Brain microvascular endothelial cell (primary cell): ENCODE measurements at regions not wholly inside any gene's neighbourhood (a gene's known extent, or its start where the extent isn't known, plus 50 kb on each side); places are given as distances from the start of the nearest gene placed in this dataset.
A peak's percentile ranks its signal among the peaks of the same experiment; 100 is the strongest.

Source experiments
- DNase-seq: peaks from one replicate; pipeline ENCODE4 v3.0.0-alpha.2; 2020
- H3K27ac ChIP-seq: fragments of 250-450 bp; sonication (Bioruptor Pico); 2 replicates; pipeline ENCODE4 v1.5.1; 2020; ENCODE audit warnings: mild to moderate bottlenecking, moderate library complexity
- H3K27me3 ChIP-seq: fragments of 250-450 bp; sonication (Bioruptor Pico); replicated peaks from 2 replicates; pipeline ENCODE4 v1.5.1; 2020; ENCODE audit warnings: mild to moderate bottlenecking
- H3K36me3 ChIP-seq: fragments of 250-450 bp; sonication (Bioruptor Pico); replicated peaks from 2 replicates; pipeline ENCODE4 v1.5.1; 2020; ENCODE audit warnings: mild to moderate bottlenecking
- H3K4me3 ChIP-seq: 2 replicates; pipeline ENCODE4 v1.5.1; 2011; ENCODE audit warnings: low read depth, mild to moderate bottlenecking, control low read depth, low read length, moderate library complexity
- CTCF ChIP-seq: IDR thresholded peaks from 2 replicates; pipeline ENCODE4 v1.5.1; 2011; ENCODE audit warnings: low read depth, mild to moderate bottlenecking, moderate library complexity, low read length, control low read depth, inconsistent platforms; ENCODE audit errors: missing control alignments
- in situ Hi-C: cut with HindIII; loops from 2 replicates; pipeline ENCODE4 v1.10.0; 2017; ENCODE audit warnings: low sequenced_read_pairs, low pct_ligation_motif_present

- Histone ChIP-seq H3K4me3 (no peak overlapping the region), H3K36me3 (no peaks in the 10 kb centered on the region), H3K27me3 (no peaks in the 10 kb centered on the region), H3K27ac (no peak overlapping the region)
- in situ Hi-C loops = no loop called here
- no peak for TF ChIP-seq CTCF
- peak; percentile 53 for DNase-seq
Measured at GRCh38 chr12:45637706-45638105, 91.8 kb upstream of the ARID2 start.

GRCh38 chr12:45638386-45638785, 91.1 kb upstream of the ARID2 start:
- Histone ChIP-seq H3K27ac (no peak overlapping the region), H3K36me3 (no peaks in the 10 kb centered on the region), H3K4me3 (no peak overlapping the region), H3K27me3 (no peaks in the 10 kb centered on the region)
- no peak for DNase-seq
- TF ChIP-seq CTCF = no peak
- in situ Hi-C loops = no loop called here

- Histone ChIP-seq H3K27me3 (no peaks in the 10 kb centered on the region), H3K4me3 (no peak overlapping the region), H3K27ac (no peak overlapping the region), H3K36me3 (no peaks in the 10 kb centered on the region)
- in situ Hi-C loops = no loop called here
- no peak for DNase-seq
- TF ChIP-seq CTCF = no peak
Measured at GRCh38 chr12:45644541-45644940, 85.0 kb upstream of the ARID2 start.

GRCh38 chr12:45646851-45647581, 82.5 kb upstream of the ARID2 start:
- in situ Hi-C loops = no loop called here
- no peak for DNase-seq
- H3K27ac ChIP-seq = no peak overlapping the region
- no peaks in the 10 kb centered on the region for H3K27me3 ChIP-seq
- no peaks in the 10 kb centered on the region for H3K36me3 ChIP-seq
- no peak for TF ChIP-seq CTCF
- no peak overlapping the region for H3K4me3 ChIP-seq

- no peak for DNase-seq
- Histone ChIP-seq H3K4me3 (no peak overlapping the region), H3K36me3 (no peaks in the 10 kb centered on the region), H3K27ac (no peak overlapping the region), H3K27me3 (no peaks in the 10 kb centered on the region)
- TF ChIP-seq CTCF = no peak
- in situ Hi-C loops = no loop called here
Measured at GRCh38 chr12:45648070-45648469, 81.4 kb upstream of the ARID2 start.

GRCh38 chr12:45651029-45651428, 78.5 kb upstream of the ARID2 start:
- no peak for DNase-seq
- H3K36me3 ChIP-seq = no peaks in the 10 kb centered on the region
- H3K27ac ChIP-seq = no peak overlapping the region
- no peak overlapping the region for H3K4me3 ChIP-seq
- in situ Hi-C loops = no loop called here
- TF ChIP-seq CTCF = no peak
- H3K27me3 ChIP-seq = no peaks in the 10 kb centered on the region
